Panc1 (cell line): ENCODE measurements at regions not wholly inside any gene's neighbourhood (a gene's known extent, or its start where the extent isn't known, plus 50 kb on each side); places are given as distances from the start of the nearest gene placed in this dataset.

Experiments
- ATAC-seq: fragments of 200-7000 bp; cut with Tn5 transposase; 2 replicates; pipeline ENCODE4 v1.9.1; 2020; ENCODE audit warnings: mild to moderate bottlenecking, moderate library complexity
- BruUV-seq: library from RNA; stranded (reverse); fragments of 400-500 nt; replicated peaks from 2 replicates; lab custom pipeline; 2021; lab: Mats Ljungman, UMichigan
- CTCF ChIA-PET: fragments of 300-600 bp; sonication (Branson Sonifier 250); formaldehyde crosslinking; loops from one replicate; lab custom pipeline; 2022; ENCODE audit warnings: antibody characterized with exemption; lab: Charles Lee
- POLR2A ChIA-PET: fragments of 300-600 bp; sonication (Branson Sonifier 250); formaldehyde crosslinking; loops from one replicate; lab custom pipeline; 2022; ENCODE audit warnings: antibody characterized with exemption; lab: Charles Lee
- DNase-seq: peaks from one replicate; pipeline ENCODE4 v3.0.0-alpha.2; 2010; ENCODE audit warnings: low read depth, low spot score
- H3K27ac ChIP-seq: 2 replicates; pipeline ENCODE4 v1.5.1; 2011; ENCODE audit warnings: mild to moderate bottlenecking, low read length, inconsistent platforms
- H3K27me3 ChIP-seq: fragments of 200-500 bp; sonication (Bioruptor generic); 2 replicates; pipeline ENCODE4 v1.6.0; 2014; ENCODE audit warnings: low read length, inconsistent platforms; ENCODE audit not compliant: control insufficient read depth, insufficient read depth
- H3K36me3 ChIP-seq: fragments of 200-500 bp; sonication (Bioruptor generic); 2 replicates; pipeline ENCODE4 v1.5.1; 2014; ENCODE audit warnings: inconsistent platforms, mild to moderate bottlenecking, low read length, moderate library complexity; ENCODE audit not compliant: control insufficient read depth, insufficient read depth
- H3K4me1 ChIP-seq: 2 replicates; pipeline ENCODE4 v1.5.1; 2011; ENCODE audit warnings: inconsistent platforms, mild to moderate bottlenecking, low read length, moderate library complexity; ENCODE audit not compliant: control insufficient read depth, insufficient read depth
- H3K4me3 ChIP-seq, 2 experiments: 2 replicates each; pipeline ENCODE4 v1.5.1; 2011 to 2012; ENCODE audit warnings: low read depth in 2 of 2, low read length in 2 of 2, mild to moderate bottlenecking in 2 of 2, inconsistent platforms in 1 of 2, moderate library complexity in 1 of 2
- H3K9me3 ChIP-seq: fragments of 200-500 bp; sonication (Bioruptor generic); 2 replicates; pipeline ENCODE4 v1.5.1; 2014; ENCODE audit warnings: low read depth, mild to moderate bottlenecking, inconsistent platforms, low read length, moderate library complexity; ENCODE audit not compliant: control insufficient read depth, insufficient read depth
- POLR2AphosphoS5 ChIP-seq: IDR thresholded peaks from 2 replicates; pipeline ENCODE4 v1.6.1; 2012; ENCODE audit warnings: mild to moderate bottlenecking, low read depth, low read length, moderate library complexity
- SIN3A ChIP-seq: IDR thresholded peaks from 2 replicates; pipeline ENCODE4 v1.6.1; 2012; ENCODE audit warnings: low read depth, mild to moderate bottlenecking, low read length, moderate library complexity, borderline replicate concordance; ENCODE audit not compliant: insufficient read depth
- TCF7L2 ChIP-seq: IDR thresholded peaks from 2 replicates; pipeline ENCODE4 v1.6.1; 2011; ENCODE audit warnings: mild to moderate bottlenecking, low read depth, low read length, inconsistent platforms
- in situ Hi-C: cut with HindIII; loops from 2 replicates; pipeline ENCODE4 v1.10.0; 2016; ENCODE audit warnings: low sequenced_read_pairs, low pct_unique_long_range_greater_than_20kb
- intact Hi-C: fragments of 100-400 bp; cut with micrococcal nuclease; formaldehyde crosslinking; loops from one replicate; pipeline ENCODE4 v1.10.0; 2022; ENCODE audit not compliant: unreplicated experiment
- TF ChIP-seq, protein P1 (sequence below): fragments of 450-650 bp; IDR thresholded peaks from 2 replicates; pipeline ENCODE4 v1.5.1; 2017; ENCODE audit warnings: mild to moderate bottlenecking
- TF ChIP-seq, protein P2 (sequence below), 2 experiments: IDR thresholded peaks; 2 replicates each; pipeline ENCODE4 v1.6.1; 2011 to 2012; ENCODE audit warnings: low read depth in 2 of 2, control low read depth in 1 of 2, low read length in 1 of 2, mild to moderate bottlenecking in 1 of 2, moderate library complexity in 1 of 2; ENCODE audit not compliant: insufficient read depth in 1 of 2

DNA sequence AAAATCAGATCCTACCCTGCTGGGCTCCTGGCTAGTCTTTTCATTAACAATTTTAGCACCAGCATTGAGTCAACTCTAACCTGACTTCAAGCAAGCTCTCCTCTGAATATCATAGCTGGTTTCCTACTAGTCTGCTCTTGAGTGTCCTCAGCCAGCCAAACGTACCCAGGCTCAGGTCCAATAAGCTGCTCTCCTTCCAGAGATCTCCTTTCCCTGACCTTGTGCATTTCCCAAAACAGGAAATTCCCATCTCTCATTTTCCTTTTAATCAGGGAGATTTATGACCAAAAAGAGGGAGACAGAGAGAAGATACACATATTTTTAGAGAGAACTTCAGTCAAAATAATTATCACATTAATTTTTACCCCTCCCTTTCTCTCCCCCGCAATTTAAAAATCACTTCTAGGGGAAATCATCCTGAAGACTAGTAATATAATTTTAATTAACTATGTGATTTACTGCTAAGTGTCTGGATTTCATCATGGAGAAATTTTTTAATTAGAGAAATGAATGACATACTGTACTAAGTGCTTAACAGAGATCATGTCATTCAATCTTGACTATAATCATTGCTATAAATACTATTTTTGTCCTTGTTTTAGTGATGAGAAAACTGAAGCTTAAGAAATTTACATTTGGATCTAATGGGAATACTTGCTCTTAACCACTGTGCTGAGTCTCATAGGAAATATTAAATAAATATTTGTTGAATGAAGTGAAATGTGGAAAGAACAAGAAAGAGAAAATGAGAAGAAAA, 421.7 kb upstream of the INTU start:
- in situ Hi-C loops: no loop called here
- H3K27ac ChIP-seq: no peak overlapping the region

DNA sequence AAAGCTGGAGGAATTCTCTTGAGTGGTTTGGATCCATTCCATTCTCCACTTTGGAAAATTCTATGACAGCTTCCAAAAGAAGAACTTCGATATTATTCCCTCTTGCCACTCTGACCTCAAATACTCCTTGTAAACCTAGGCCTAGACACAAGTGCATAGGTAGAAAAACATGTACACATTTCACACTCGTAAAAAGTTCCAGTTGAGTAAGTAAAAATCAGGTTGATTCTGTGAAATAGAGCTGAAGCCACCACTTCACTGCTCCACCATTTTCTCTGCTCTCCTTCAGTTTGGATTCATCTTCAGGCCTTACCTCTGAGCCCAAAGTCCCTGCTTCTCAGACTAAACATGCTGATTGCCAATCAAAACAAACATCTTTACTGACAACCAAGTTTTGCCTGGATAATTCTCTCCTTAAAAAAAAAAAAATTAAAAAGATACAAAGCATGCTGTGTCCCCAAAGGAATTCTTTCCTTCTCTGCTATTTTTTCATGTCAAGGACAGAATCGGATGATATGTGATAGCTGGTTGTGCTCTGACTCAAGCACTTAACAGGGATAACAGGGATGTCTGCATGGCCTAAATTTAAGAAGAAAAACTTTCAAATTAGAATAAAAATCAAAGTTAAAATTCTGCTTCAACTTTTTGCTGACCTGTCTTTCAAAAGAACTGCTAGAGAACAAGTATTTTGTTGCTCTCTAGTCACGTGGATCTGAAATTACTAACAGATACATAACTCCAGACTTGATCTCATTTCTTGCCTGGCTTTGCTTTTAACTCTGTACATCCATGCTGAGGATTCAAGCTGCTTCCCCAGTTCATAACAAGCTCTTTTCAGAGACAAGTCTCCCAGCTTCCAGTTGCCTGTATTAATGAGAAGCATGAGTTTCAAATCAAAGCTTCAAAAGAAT, 420.9 kb upstream of the INTU start:
- no peaks in the 10 kb centered on the region for H3K4me1 ChIP-seq
- TF ChIP-seq, protein P1, sequence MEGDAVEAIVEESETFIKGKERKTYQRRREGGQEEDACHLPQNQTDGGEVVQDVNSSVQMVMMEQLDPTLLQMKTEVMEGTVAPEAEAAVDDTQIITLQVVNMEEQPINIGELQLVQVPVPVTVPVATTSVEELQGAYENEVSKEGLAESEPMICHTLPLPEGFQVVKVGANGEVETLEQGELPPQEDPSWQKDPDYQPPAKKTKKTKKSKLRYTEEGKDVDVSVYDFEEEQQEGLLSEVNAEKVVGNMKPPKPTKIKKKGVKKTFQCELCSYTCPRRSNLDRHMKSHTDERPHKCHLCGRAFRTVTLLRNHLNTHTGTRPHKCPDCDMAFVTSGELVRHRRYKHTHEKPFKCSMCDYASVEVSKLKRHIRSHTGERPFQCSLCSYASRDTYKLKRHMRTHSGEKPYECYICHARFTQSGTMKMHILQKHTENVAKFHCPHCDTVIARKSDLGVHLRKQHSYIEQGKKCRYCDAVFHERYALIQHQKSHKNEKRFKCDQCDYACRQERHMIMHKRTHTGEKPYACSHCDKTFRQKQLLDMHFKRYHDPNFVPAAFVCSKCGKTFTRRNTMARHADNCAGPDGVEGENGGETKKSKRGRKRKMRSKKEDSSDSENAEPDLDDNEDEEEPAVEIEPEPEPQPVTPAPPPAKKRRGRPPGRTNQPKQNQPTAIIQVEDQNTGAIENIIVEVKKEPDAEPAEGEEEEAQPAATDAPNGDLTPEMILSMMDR: no peak
- no peak for TF ChIP-seq TCF7L2
- TF ChIP-seq POLR2AphosphoS5: no peak
- TF ChIP-seq SIN3A: no peak
- TF ChIP-seq, protein P2, sequence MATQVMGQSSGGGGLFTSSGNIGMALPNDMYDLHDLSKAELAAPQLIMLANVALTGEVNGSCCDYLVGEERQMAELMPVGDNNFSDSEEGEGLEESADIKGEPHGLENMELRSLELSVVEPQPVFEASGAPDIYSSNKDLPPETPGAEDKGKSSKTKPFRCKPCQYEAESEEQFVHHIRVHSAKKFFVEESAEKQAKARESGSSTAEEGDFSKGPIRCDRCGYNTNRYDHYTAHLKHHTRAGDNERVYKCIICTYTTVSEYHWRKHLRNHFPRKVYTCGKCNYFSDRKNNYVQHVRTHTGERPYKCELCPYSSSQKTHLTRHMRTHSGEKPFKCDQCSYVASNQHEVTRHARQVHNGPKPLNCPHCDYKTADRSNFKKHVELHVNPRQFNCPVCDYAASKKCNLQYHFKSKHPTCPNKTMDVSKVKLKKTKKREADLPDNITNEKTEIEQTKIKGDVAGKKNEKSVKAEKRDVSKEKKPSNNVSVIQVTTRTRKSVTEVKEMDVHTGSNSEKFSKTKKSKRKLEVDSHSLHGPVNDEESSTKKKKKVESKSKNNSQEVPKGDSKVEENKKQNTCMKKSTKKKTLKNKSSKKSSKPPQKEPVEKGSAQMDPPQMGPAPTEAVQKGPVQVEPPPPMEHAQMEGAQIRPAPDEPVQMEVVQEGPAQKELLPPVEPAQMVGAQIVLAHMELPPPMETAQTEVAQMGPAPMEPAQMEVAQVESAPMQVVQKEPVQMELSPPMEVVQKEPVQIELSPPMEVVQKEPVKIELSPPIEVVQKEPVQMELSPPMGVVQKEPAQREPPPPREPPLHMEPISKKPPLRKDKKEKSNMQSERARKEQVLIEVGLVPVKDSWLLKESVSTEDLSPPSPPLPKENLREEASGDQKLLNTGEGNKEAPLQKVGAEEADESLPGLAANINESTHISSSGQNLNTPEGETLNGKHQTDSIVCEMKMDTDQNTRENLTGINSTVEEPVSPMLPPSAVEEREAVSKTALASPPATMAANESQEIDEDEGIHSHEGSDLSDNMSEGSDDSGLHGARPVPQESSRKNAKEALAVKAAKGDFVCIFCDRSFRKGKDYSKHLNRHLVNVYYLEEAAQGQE (IDR thresholded peaks at IDR 0.05; ENCODE audit: insufficient read depth in 1 of 2, low read depth in 2 of 2, low read length in 1 of 2): no peak
- H3K27me3 ChIP-seq: no peaks in the 10 kb centered on the region
- no peak overlapping the region for H3K4me3 ChIP-seq
- ATAC-seq (no peak), DNase-seq (no peak)
- CTCF ChIA-PET: interaction anchor here (0.6 kb wide), 1 partner anchor 213 kb away, joined by 9 read pairs; no protein-coding TSS in a partner anchor
- POLR2A ChIA-PET: interaction anchor here (0.7 kb wide), 1 partner anchor 71 kb away, joined by 3 read pairs; no protein-coding TSS in a partner anchor
- no peaks in the 10 kb centered on the region for H3K9me3 ChIP-seq
- H3K27ac ChIP-seq: no peak overlapping the region
- intact Hi-C loops (no loop called here), in situ Hi-C loops (no loop called here)
- no TSS peak for BruUV-seq
- no peaks in the 10 kb centered on the region for H3K36me3 ChIP-seq

More for the DNA sequence above, 421.7 kb upstream of the INTU start:
- Histone ChIP-seq H3K4me3 (no peak overlapping the region), H3K36me3 (no peaks in the 10 kb centered on the region), H3K27me3 (no peaks in the 10 kb centered on the region), H3K9me3 (no peaks in the 10 kb centered on the region), H3K4me1 (no peaks in the 10 kb centered on the region)
- ChIA-PET CTCF (interaction anchor here (0.6 kb wide), 1 partner anchor 213 kb away, joined by 9 read pairs; no protein-coding TSS in a partner anchor), POLR2A (no interaction called here)
- BruUV-seq: no TSS peak
- intact Hi-C loops: no loop called here
- DNase-seq (no peak), ATAC-seq (no peak)
- no peak for TF ChIP-seq TCF7L2
- no peak for TF ChIP-seq SIN3A
